ENCODE measurements at regions not wholly inside any gene's neighbourhood (a gene's known extent, or its start where the extent isn't known, plus 50 kb on each side); places are given as distances from the start of the nearest gene placed in this dataset.
"Not testable (repeated sequence)": the region's sequence is repeated elsewhere in the genome, so short reads cannot be mapped to it uniquely, and the experiment has no call there.

DNA sequence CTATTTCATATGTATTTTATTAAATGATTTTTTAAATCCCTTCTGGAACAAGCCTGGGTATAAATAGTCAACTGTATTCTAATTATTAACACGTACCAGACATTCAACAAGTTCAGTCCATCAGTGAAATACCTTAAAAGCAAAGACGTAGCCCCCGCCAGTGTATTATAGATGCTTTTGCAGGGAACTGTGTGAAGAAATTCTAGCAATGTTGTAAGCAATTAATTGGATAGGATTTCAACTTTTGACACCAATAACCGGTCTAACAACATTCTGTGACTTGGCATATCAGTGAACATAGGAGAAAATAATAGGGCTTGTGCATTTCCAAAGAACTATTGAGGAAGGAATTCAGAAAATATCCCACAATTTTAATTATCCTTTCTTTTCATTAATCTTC lies 67.2 kb upstream of the TGFBR2 start:
- no peak for DNase-seq

GRCh38 chr3:30539772-30540171 lies 66.6 kb upstream of the TGFBR2 start:
- DNase-seq: peak; percentile 45

DNA sequence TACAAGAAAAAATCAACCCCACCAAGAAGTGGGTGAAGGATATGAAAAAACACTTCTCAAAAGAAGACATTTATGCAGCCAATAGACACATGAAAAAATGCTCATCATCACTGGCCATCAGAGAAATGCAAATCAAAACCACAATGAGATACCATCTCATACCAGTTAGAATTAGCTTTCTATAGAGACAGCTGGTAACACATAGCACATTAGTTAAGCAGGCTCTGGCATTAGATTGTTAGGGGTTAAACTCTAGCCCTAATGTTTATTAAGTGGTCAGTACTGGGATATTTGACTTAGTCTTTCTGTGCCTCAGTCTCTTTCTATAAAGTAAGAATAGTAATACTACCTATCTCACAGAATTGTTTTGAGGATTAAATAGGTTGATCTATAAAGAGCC lies 65.2 kb upstream of the TGFBR2 start:
- DNase-seq: not testable (repeated sequence)

- DNase-seq: no peak
These were observed 63.5 kb upstream of the TGFBR2 start for GRCh38 chr3:30542897-30543296.

GRCh38 chr3:30544812-30545211 lies 61.6 kb upstream of the TGFBR2 start:
- DNase-seq: peak; percentile 57

GRCh38 chr3:30546934-30547333 lies 59.5 kb upstream of the TGFBR2 start:
- no peak for DNase-seq

GRCh38 chr3:30547716-30548115 lies 58.7 kb upstream of the TGFBR2 start:
- DNase-seq: no peak

DNA sequence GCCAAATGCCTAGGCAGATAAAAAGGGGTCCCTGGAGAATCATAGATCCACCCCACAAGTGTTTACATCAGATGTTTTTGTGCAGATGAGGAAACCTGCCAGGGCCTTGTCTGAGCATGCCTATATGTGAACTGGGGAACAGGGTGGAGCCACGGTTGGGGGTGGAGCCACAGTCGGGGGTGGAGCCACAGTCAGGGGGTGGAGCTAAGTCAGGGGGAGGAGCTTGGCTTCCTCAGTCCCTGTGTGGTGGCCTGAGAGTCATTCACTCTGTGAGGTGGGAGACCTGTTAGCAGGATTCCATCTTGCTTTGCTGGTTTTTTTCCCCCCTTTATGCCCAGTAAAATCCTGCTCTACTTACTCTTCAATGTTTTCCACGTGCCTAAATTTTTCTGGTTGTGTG lies 57.8 kb upstream of the TGFBR2 start:
- no peak for DNase-seq

DNA sequence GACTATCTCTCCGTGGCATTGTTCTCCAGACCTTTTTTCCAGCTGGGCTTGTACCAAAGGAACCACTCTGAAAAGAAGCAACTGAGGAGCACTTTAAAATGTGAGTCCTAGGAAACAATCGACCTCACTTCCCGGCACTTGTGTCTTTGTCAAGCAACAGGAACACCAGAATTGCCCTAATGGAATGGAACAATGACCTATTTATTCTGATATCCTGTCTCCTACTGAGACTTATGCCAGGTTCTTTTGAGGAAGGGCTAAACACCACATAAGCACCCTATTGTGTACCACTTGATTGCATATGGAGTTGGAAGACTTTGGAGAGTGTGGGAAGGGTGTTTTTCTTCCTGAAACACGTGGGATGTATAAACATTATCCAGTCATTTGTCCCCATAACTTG lies 56.8 kb upstream of the TGFBR2 start:
- no peak for DNase-seq

GRCh38 chr3:30550246-30550645 lies 56.2 kb upstream of the TGFBR2 start:
- no peak for DNase-seq

- DNase-seq: no peak
These were observed 55.1 kb upstream of the TGFBR2 start for GRCh38 chr3:30551266-30551665.

- DNase-seq: no peak
These were observed 54.5 kb upstream of the TGFBR2 start for GRCh38 chr3:30551927-30552326.

GRCh38 chr3:30553641-30554316 lies 52.6 kb upstream of the TGFBR2 start:
- DNase-seq: peak; percentile 18

DNA sequence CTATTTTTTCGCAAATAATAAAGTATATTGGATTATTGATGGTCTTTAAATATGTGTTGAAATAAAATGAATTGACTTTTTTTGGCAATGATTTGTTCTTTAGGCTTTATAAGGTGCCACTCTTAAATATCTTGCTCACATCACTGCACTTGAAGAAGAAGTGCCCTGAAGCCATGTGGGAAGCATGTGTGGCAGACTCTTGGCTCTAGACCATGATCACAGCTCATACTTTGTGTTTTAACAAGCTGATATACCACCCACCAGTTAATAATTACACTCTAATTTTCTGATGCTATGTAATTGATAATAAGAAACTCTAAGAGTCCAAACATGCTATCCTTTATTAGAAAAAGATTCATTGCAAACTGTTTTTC lies 52.1 kb upstream of the TGFBR2 start:
- DNase-seq: no peak

DNA sequence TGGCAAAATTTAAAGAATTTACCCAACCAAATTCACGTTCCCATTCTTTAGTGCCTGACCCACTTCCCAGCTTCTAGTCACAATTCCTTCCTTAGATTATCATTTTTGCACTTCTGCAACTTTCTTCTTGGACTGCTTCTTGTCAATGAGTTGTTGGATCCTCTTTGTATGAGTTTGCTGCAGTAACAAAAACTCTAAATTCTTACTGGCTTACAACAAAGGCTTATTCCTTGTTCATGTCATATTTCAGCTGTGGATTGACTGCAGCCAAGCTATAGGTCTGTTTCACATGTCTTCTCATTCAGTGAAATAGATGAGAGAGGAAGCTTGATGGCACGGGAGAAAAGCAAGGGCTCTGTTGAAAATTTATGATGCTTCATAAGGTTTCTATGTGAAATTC lies 50.4 kb upstream of the TGFBR2 start:
- DNase-seq: no peak

Measured in NCI-H226 (cell line).